IMR-90 (cell line): ENCODE measurements at regions not wholly inside any gene's neighbourhood (a gene's known extent, or its start where the extent isn't known, plus 50 kb on each side); places are given as distances from the start of the nearest gene placed in this dataset.

ENCODE experiments used
- ATAC-seq: fragments of 200-7000 bp; cut with Tn5 transposase; 2 replicates; pipeline ENCODE4 v1.9.1; 2020; ENCODE audit warnings: low read depth, mild to moderate bottlenecking, moderate library complexity
- BruUV-seq: library from RNA; stranded (reverse); fragments of 400-500 nt; replicated peaks from 2 replicates; lab custom pipeline; 2021; lab: Mats Ljungman, UMichigan
- CTCF ChIA-PET: fragments of 300-600 bp; formaldehyde crosslinking; extraction: SDS; loops from one replicate; lab custom pipeline; 2021; ENCODE audit warnings: antibody characterized with exemption; lab: Yijun Ruan, JAX
- POLR2A ChIA-PET: fragments of 300-600 bp; sonication (Branson Sonifier 250); formaldehyde crosslinking; loops from one replicate; lab custom pipeline; 2022; ENCODE audit warnings: antibody characterized with exemption; ENCODE audit not compliant: unreplicated experiment; lab: Charles Lee
- DNase-seq: peaks from one replicate; pipeline ENCODE4 v3.0.0; 2013
- H2AFZ ChIP-seq: replicated peaks from 2 replicates; pipeline ENCODE3; 2013; ENCODE audit warnings: low read length, mild to moderate bottlenecking; ENCODE audit not compliant: poor library complexity
- H2AK5ac ChIP-seq: 2 replicates; pipeline ENCODE4 v1.6.1; 2013; ENCODE audit warnings: low read depth, low read length, inconsistent platforms
- H2AK9ac ChIP-seq: replicated peaks from 2 replicates; pipeline ENCODE3; 2013; ENCODE audit warnings: mild to moderate bottlenecking, low read depth, low read length, moderate library complexity; ENCODE audit not compliant: poor library complexity
- H2BK120ac ChIP-seq: 2 replicates; pipeline ENCODE4 v1.6.1; 2013; ENCODE audit warnings: low read depth, low read length, inconsistent platforms
- H2BK15ac ChIP-seq: 3 replicates; pipeline ENCODE4 v1.6.1; 2013; ENCODE audit warnings: low read depth, low read length, inconsistent platforms
- H2BK20ac ChIP-seq: 2 replicates; pipeline ENCODE4 v1.6.1; 2013; ENCODE audit warnings: low read depth, mild to moderate bottlenecking, inconsistent platforms, low read length, moderate library complexity
- H2BK5ac ChIP-seq: 2 replicates; pipeline ENCODE4 v1.6.1; 2013; ENCODE audit warnings: mild to moderate bottlenecking, low read depth, low read length, inconsistent platforms; ENCODE audit not compliant: poor library complexity, severe bottlenecking
- H3K14ac ChIP-seq: replicated peaks from 2 replicates; pipeline ENCODE4 v1.6.1; 2013; ENCODE audit warnings: low read depth, low read length, inconsistent platforms
- H3K18ac ChIP-seq: 2 replicates; pipeline ENCODE4 v1.6.1; 2013; ENCODE audit warnings: low read depth, low read length, control low read depth
- H3K23ac ChIP-seq: 2 replicates; pipeline ENCODE4 v1.6.1; 2013; ENCODE audit warnings: low read depth, low read length, inconsistent platforms
- H3K27ac ChIP-seq: 2 replicates; pipeline ENCODE4 v1.5.1; 2013; ENCODE audit warnings: mild to moderate bottlenecking, control low read depth, low read length; ENCODE audit not compliant: insufficient read depth
- H3K27me3 ChIP-seq: 2 replicates; pipeline ENCODE4 v1.6.1; 2013; ENCODE audit warnings: low read length; ENCODE audit not compliant: control insufficient read depth, insufficient read depth
- H3K36me3 ChIP-seq: 2 replicates; pipeline ENCODE4 v1.6.1; 2013; ENCODE audit warnings: low read length, mixed read lengths; ENCODE audit not compliant: control insufficient read depth, insufficient read depth
- H3K4ac ChIP-seq: 2 replicates; pipeline ENCODE4 v1.6.1; 2013; ENCODE audit warnings: low read depth, low read length, inconsistent platforms
- H3K4me1 ChIP-seq: 2 replicates; pipeline ENCODE4 v1.6.1; 2013; ENCODE audit warnings: low read length, mixed read lengths; ENCODE audit not compliant: control insufficient read depth, insufficient read depth
- H3K4me2 ChIP-seq: 2 replicates; pipeline ENCODE4 v1.6.1; 2013; ENCODE audit warnings: low read depth, mild to moderate bottlenecking, control low read depth, low read length, moderate library complexity
- H3K4me3 ChIP-seq: 2 replicates; pipeline ENCODE4 v1.5.1; 2013; ENCODE audit warnings: low read depth, mild to moderate bottlenecking, control low read depth, low read length, moderate library complexity; ENCODE audit not compliant: insufficient read depth
- H3K56ac ChIP-seq: 2 replicates; pipeline ENCODE4 v1.6.1; 2013; ENCODE audit warnings: low read length, inconsistent platforms; ENCODE audit not compliant: insufficient read depth; ENCODE audit errors: extremely low read depth
- H3K79me1 ChIP-seq, 2 experiments: 2 replicates each; pipeline ENCODE4 v1.6.1; 2013; ENCODE audit warnings: low read length in 2 of 2, inconsistent platforms in 1 of 2, low read depth in 1 of 2
- H3K9ac ChIP-seq: 2 replicates; pipeline ENCODE4 v1.6.1; 2013; ENCODE audit warnings: low read depth, low read length, control low read depth
- H3K9me1 ChIP-seq: 2 replicates; pipeline ENCODE4 v1.6.1; 2013; ENCODE audit warnings: low read length, inconsistent platforms; ENCODE audit not compliant: insufficient read depth
- H3K9me3 ChIP-seq: 2 replicates; pipeline ENCODE4 v1.6.1; 2013; ENCODE audit warnings: low read length; ENCODE audit not compliant: control insufficient read depth, insufficient read depth
- H4K20me1 ChIP-seq: 2 replicates; pipeline ENCODE4 v1.6.1; 2013; ENCODE audit warnings: low read length, inconsistent platforms; ENCODE audit not compliant: insufficient read depth
- H4K5ac ChIP-seq: 2 replicates; pipeline ENCODE4 v1.6.1; 2013; ENCODE audit warnings: mild to moderate bottlenecking, low read depth, low read length, control low read depth
- H4K8ac ChIP-seq, 2 experiments: 2 replicates each; pipeline ENCODE4 v1.6.1; 2013; ENCODE audit warnings: low read depth in 2 of 2, low read length in 2 of 2, control low read depth in 1 of 2, inconsistent platforms in 1 of 2
- H4K91ac ChIP-seq: 2 replicates; pipeline ENCODE4 v1.6.1; 2013; ENCODE audit warnings: low read depth, low read length, inconsistent platforms; ENCODE audit not compliant: insufficient read depth
- CHD1 ChIP-seq: IDR thresholded peaks from 2 replicates; pipeline ENCODE4 v1.6.1; 2012; ENCODE audit warnings: low read depth, low read length, improper control_type of control experiment
- POLR2A ChIP-seq: IDR thresholded peaks from 2 replicates; pipeline ENCODE4 v1.6.1; 2012; ENCODE audit warnings: mild to moderate bottlenecking, low read depth, low read length
- WGBS, 2 experiments: methylation state at CpG; one replicate each; pipeline versions ENCODE4 v1.1.5 to v1.1.7; 2013; ENCODE audit warnings: missing lambda C conversion rate in 2 of 2; ENCODE audit not compliant: insufficient read length in 1 of 2; ENCODE audit errors: extremely low coverage in 2 of 2; 5-methylcytosine and 5-hydroxymethylcytosine counted together
- dilution Hi-C: fragments of 300-500 bp; cut with HindIII; formaldehyde crosslinking; loops from one replicate; pipeline ENCODE4 v1.14.3; 2018; ENCODE audit warnings: low sequenced_read_pairs; ENCODE audit not compliant: unreplicated experiment
- in situ Hi-C: fragments of 300-500 bp; cut with MboI; formaldehyde crosslinking; loops from 3 replicates; pipeline ENCODE4 v1.14.3; 2019; ENCODE audit warnings: low sequenced_read_pairs, inconsistent platforms, mixed read lengths
- intact Hi-C: fragments of 100-400 bp; cut with micrococcal nuclease; formaldehyde crosslinking; loops from 2 replicates; pipeline ENCODE4 v1.10.0; 2022

GRCh38 chr4:32775049-32775448 is 2054.9 kb downstream of the PCDH7 start:
- CTCF ChIA-PET: no interaction called here
- no CpG with 5 or more reads among the region's 5 CpGs for WGBS, 2 experiments

More at GRCh38 chr4:32775049-32775448, 2054.9 kb downstream of the PCDH7 start:
- Histone ChIP-seq H2BK15ac (no peak overlapping the region), H3K56ac (no peak overlapping the region), H3K14ac (no peak overlapping the region), H2AK5ac (no peak overlapping the region), H3K4me1 (no peaks in the 10 kb centered on the region), H2AFZ (no peak overlapping the region), H3K23ac (no peak overlapping the region), H2BK5ac (no peak overlapping the region), H3K18ac (no peak overlapping the region), H4K5ac (no peak overlapping the region), H3K9me1 (no peaks in the 10 kb centered on the region), H3K9ac (no peak overlapping the region), H3K79me1 (no peaks in the 10 kb centered on the region), H3K27me3 (no peaks in the 10 kb centered on the region), H4K8ac (no peak overlapping the region), H2AK9ac (no peak overlapping the region), H3K4me3 (no peak overlapping the region), H3K9me3 (no peaks in the 10 kb centered on the region), H2BK120ac (no peak overlapping the region), H2BK20ac (no peak overlapping the region), H3K27ac (no peak overlapping the region), H4K91ac (no peak overlapping the region), H3K4me2 (no peak overlapping the region), H4K20me1 (no peaks in the 10 kb centered on the region), H3K36me3 (no peaks in the 10 kb centered on the region), H3K4ac (no peak overlapping the region)
- no TSS peak for BruUV-seq
- dilution Hi-C loops: no loop called here
- intact Hi-C loops: no loop called here
- DNase-seq (no peak), ATAC-seq (no peak)
- TF ChIP-seq POLR2A: no peak
- TF ChIP-seq CHD1: no peak
- in situ Hi-C loops: no loop called here
- POLR2A ChIA-PET: no interaction called here
